Fibroblast of skin of abdomen (primary cell): ENCODE measurements at regions not wholly inside any gene's neighbourhood (a gene's known extent, or its start where the extent isn't known, plus 50 kb on each side); places are given as distances from the start of the nearest gene placed in this dataset.

Experiments
- DNase-seq: peaks from one replicate; pipeline ENCODE4 v3.0.0-alpha.2; 2013

GRCh38 chr2:225725726-225726125, 326.2 kb downstream of the NYAP2 start:
- no peak for DNase-seq
